ENCODE measurements at regions not wholly inside any gene's neighbourhood (a gene's known extent, or its start where the extent isn't known, plus 50 kb on each side); places are given as distances from the start of the nearest gene placed in this dataset.

GRCh38 chr14:101475456-101476257, 85.6 kb upstream of the DIO3 start:
- FAIRE-seq (no peak), DNase-seq (ENCODE audit: insufficient read length, low spot score) (no peak)
- no peak for TF ChIP-seq CTCF (IDR thresholded peaks at IDR 0.05; ENCODE audit: insufficient read depth, missing control alignments)

GRCh38 chr14:101476258-101476915, 84.9 kb upstream of the DIO3 start:
- TF ChIP-seq CTCF (IDR thresholded peaks at IDR 0.05; ENCODE audit: insufficient read depth, missing control alignments) = no peak
- DNase-seq (ENCODE audit: insufficient read length, low spot score) = no peak
- FAIRE-seq = no peak

GRCh38 chr14:101476916-101477553, 84.3 kb upstream of the DIO3 start:
- FAIRE-seq = no peak
- DNase-seq (ENCODE audit: insufficient read length, low spot score) = no peak
- TF ChIP-seq CTCF (IDR thresholded peaks at IDR 0.05; ENCODE audit: insufficient read depth, missing control alignments) = no peak

- TF ChIP-seq CTCF (IDR thresholded peaks at IDR 0.05; ENCODE audit: insufficient read depth, missing control alignments) = no peak
- DNase-seq (ENCODE audit: insufficient read length, low spot score) = no peak
- no peak for FAIRE-seq
Measured at GRCh38 chr14:101477648-101478047, 83.6 kb upstream of the DIO3 start.

GRCh38 chr14:101478096-101478495, 83.2 kb upstream of the DIO3 start:
- TF ChIP-seq CTCF (IDR thresholded peaks at IDR 0.05; ENCODE audit: insufficient read depth, missing control alignments) = no peak

GRCh38 chr14:101478796-101479410, 82.4 kb upstream of the DIO3 start:
- TF ChIP-seq CTCF (IDR thresholded peaks at IDR 0.05; ENCODE audit: insufficient read depth, missing control alignments) = no peak
- no peak for FAIRE-seq
- no peak for DNase-seq (ENCODE audit: insufficient read length, low spot score)

More at GRCh38 chr14:101478096-101478495, 83.2 kb upstream of the DIO3 start:
- FAIRE-seq = no peak
- DNase-seq (ENCODE audit: insufficient read length, low spot score) = no peak
